OCI-LY3 (cell line): ENCODE measurements at regions not wholly inside any gene's neighbourhood (a gene's known extent, or its start where the extent isn't known, plus 50 kb on each side); places are given as distances from the start of the nearest gene placed in this dataset.

ENCODE experiments used
- EZH2phosphoT487 ChIP-seq: fragments of 200-600 bp; shearing (Covaris generic); IDR thresholded peaks from 2 replicates; pipeline ENCODE4 v1.6.1; 2018; ENCODE audit warnings: antibody characterized with exemption, mixed run types, low read depth
- TF ChIP-seq, protein P1 (sequence below): fragments of 200-600, 300-600 bp; sonication (generic); IDR thresholded peaks from 2 replicates; pipeline ENCODE4 v1.5.1; 2014; ENCODE audit warnings: antibody characterized with exemption, low read length, low read depth

GRCh38 chr14:94700336-94700735 is 69.6 kb downstream of the GSC start:
- TF ChIP-seq, protein P1, sequence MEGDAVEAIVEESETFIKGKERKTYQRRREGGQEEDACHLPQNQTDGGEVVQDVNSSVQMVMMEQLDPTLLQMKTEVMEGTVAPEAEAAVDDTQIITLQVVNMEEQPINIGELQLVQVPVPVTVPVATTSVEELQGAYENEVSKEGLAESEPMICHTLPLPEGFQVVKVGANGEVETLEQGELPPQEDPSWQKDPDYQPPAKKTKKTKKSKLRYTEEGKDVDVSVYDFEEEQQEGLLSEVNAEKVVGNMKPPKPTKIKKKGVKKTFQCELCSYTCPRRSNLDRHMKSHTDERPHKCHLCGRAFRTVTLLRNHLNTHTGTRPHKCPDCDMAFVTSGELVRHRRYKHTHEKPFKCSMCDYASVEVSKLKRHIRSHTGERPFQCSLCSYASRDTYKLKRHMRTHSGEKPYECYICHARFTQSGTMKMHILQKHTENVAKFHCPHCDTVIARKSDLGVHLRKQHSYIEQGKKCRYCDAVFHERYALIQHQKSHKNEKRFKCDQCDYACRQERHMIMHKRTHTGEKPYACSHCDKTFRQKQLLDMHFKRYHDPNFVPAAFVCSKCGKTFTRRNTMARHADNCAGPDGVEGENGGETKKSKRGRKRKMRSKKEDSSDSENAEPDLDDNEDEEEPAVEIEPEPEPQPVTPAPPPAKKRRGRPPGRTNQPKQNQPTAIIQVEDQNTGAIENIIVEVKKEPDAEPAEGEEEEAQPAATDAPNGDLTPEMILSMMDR: no peak
- no peak for TF ChIP-seq EZH2phosphoT487
